ENCODE measurements at regions not wholly inside any gene's neighbourhood (a gene's known extent, or its start where the extent isn't known, plus 50 kb on each side); places are given as distances from the start of the nearest gene placed in this dataset.

DNA sequence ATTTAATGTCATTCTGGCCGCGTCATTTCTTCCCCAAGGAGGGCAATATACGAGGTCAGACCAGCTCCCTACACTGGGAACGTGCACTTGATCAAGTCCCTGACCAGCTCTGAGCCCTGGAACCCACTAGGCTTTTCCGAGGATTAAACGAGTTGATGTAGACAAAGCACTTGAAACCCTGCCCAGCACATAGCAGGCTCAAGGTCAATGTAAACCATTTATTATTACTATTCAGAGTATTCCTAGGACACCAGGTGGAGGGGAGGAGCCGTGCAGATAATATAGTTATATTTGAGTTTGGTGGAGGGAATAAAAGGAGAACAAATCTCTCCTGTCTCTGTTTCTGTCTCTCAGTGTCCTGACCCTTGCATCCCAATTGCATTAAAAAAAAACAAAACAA lies 174.1 kb upstream of the IGSF21 start:
- H3K27ac Mint-ChIP-seq = no peak overlapping the region
- peaks cover 0 to 2% of the 10 kb centered on the region in 2 donors for H3K9me3 ChIP-seq (replicated peaks in 1 of 2; ENCODE audit: control insufficient read depth in 1 of 2, insufficient read depth in 1 of 2, low read length in 2 of 2)
- 94% methylated on average over 3 of the region's 7 CpGs for WGBS (ENCODE audit: insufficient coverage)
- peaks cover 4% of the 10 kb centered on the region in 3 donors for H3K27me3 Mint-ChIP-seq (ENCODE audit: low read depth in 3 of 3)
- H3K4me1 ChIP-seq (ENCODE audit: control insufficient read depth in 1 of 2, insufficient read depth in 2 of 2, low read length in 2 of 2) = no peaks in the 10 kb centered on the region
- H2AFZ ChIP-seq (ENCODE audit: insufficient read depth, low read depth, low read length, poor library complexity, severe bottlenecking) = no peak overlapping the region
- no peaks in the 10 kb centered on the region for H3K79me2 ChIP-seq (ENCODE audit: insufficient read depth, low read length)
- intact Hi-C loops (cut with micrococcal nuclease) = no loop called here
- H3K36me3 Mint-ChIP-seq = no peaks in the 10 kb centered on the region
- H3K4me2 ChIP-seq (replicated peaks; ENCODE audit: extremely low read depth, low read length, poor library complexity, severe bottlenecking) = no peak overlapping the region
- H3K27ac ChIP-seq (ENCODE audit: low read depth in 1 of 2, low read length in 2 of 2) = no peak overlapping the region
- no peak overlapping the region for H3K4me3 Mint-ChIP-seq
- no peaks in the 10 kb centered on the region for H3K27me3 ChIP-seq (ENCODE audit: control insufficient read depth in 2 of 2, insufficient read depth in 2 of 2, low read length in 2 of 2)
- H3K9me3 Mint-ChIP-seq = peaks cover 0 to 6% (median 0%) of the 10 kb centered on the region in 7 donors
- no peaks in the 10 kb centered on the region for H3K4me1 Mint-ChIP-seq
- DNase-seq = no peak
- H4K20me1 ChIP-seq (ENCODE audit: insufficient read depth, low read length) = no peaks in the 10 kb centered on the region
- H3K9ac ChIP-seq (ENCODE audit: insufficient read depth, low read length, poor library complexity, severe bottlenecking) = no peak overlapping the region
- H3K4me3 ChIP-seq (replicated peaks in 1 of 3; ENCODE audit: low read depth in 2 of 3, low read length in 3 of 3) = no peak overlapping the region
- H3K36me3 ChIP-seq (replicated peaks in 1 of 2; ENCODE audit: control insufficient read depth in 1 of 2, insufficient read depth in 2 of 2, low read length in 2 of 2) = no peaks in the 10 kb centered on the region
- TF ChIP-seq, protein P1, sequence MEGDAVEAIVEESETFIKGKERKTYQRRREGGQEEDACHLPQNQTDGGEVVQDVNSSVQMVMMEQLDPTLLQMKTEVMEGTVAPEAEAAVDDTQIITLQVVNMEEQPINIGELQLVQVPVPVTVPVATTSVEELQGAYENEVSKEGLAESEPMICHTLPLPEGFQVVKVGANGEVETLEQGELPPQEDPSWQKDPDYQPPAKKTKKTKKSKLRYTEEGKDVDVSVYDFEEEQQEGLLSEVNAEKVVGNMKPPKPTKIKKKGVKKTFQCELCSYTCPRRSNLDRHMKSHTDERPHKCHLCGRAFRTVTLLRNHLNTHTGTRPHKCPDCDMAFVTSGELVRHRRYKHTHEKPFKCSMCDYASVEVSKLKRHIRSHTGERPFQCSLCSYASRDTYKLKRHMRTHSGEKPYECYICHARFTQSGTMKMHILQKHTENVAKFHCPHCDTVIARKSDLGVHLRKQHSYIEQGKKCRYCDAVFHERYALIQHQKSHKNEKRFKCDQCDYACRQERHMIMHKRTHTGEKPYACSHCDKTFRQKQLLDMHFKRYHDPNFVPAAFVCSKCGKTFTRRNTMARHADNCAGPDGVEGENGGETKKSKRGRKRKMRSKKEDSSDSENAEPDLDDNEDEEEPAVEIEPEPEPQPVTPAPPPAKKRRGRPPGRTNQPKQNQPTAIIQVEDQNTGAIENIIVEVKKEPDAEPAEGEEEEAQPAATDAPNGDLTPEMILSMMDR (IDR thresholded peaks at IDR 0.05) = no peak

DNA sequence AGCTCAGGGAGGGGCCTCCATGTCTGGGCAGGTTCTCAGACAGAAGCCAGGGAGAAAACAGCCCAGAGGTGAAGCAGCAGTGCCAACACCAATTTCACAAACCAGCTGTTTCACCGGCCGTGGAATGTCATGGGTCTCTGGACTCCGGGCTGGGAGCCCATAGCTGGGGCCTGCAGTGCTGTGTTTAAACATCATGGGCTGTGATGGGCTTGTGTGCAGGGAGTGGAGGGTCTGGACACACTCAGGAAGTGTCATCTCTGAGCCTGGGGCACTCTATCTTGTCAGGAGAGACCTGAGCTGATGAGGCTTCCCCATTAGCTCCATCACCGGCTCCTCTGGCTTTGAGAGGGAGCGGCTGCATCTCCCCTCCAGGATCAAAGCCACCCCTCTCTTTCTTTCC lies 173.6 kb upstream of the IGSF21 start:
- Mint-ChIP-seq H3K4me3 (no peak overlapping the region), H3K9me3 (peaks cover 0 to 6% (median 0%) of the 10 kb centered on the region in 7 donors), H3K4me1 (no peaks in the 10 kb centered on the region), H3K27me3 (ENCODE audit: low read depth in 3 of 3) (peaks cover 4% of the 10 kb centered on the region in 3 donors), H3K36me3 (no peaks in the 10 kb centered on the region), H3K27ac (no peak overlapping the region)
- WGBS (ENCODE audit: insufficient coverage) = 68% methylated on average over 4 of the region's 5 CpGs
- no peaks in the 10 kb centered on the region for H4K20me1 ChIP-seq (ENCODE audit: insufficient read depth, low read length)
- no peak for DNase-seq
- TF ChIP-seq, protein P1 (IDR thresholded peaks at IDR 0.05) = no peak
- H3K4me2 ChIP-seq (replicated peaks; ENCODE audit: extremely low read depth, low read length, poor library complexity, severe bottlenecking) = no peak overlapping the region
- intact Hi-C loops (cut with micrococcal nuclease) = no loop called here
- no peak overlapping the region for H3K27ac ChIP-seq (ENCODE audit: low read depth in 1 of 2, low read length in 2 of 2)
- no peak overlapping the region for H3K9ac ChIP-seq (ENCODE audit: insufficient read depth, low read length, poor library complexity, severe bottlenecking)
- H3K9me3 ChIP-seq (replicated peaks in 1 of 2; ENCODE audit: control insufficient read depth in 1 of 2, insufficient read depth in 1 of 2, low read length in 2 of 2) = peaks cover 0 to 2% of the 10 kb centered on the region in 2 donors
- H3K4me1 ChIP-seq (ENCODE audit: control insufficient read depth in 1 of 2, insufficient read depth in 2 of 2, low read length in 2 of 2) = no peaks in the 10 kb centered on the region
- no peak overlapping the region for H2AFZ ChIP-seq (ENCODE audit: insufficient read depth, low read depth, low read length, poor library complexity, severe bottlenecking)
- H3K4me3 ChIP-seq (replicated peaks in 1 of 3; ENCODE audit: low read depth in 2 of 3, low read length in 3 of 3) = no peak overlapping the region
- no peaks in the 10 kb centered on the region for H3K79me2 ChIP-seq (ENCODE audit: insufficient read depth, low read length)
- no peaks in the 10 kb centered on the region for H3K36me3 ChIP-seq (replicated peaks in 1 of 2; ENCODE audit: control insufficient read depth in 1 of 2, insufficient read depth in 2 of 2, low read length in 2 of 2)
- no peaks in the 10 kb centered on the region for H3K27me3 ChIP-seq (ENCODE audit: control insufficient read depth in 2 of 2, insufficient read depth in 2 of 2, low read length in 2 of 2)

All from CD14-positive monocyte (primary cell).